GM15510 (cell line): ENCODE measurements at regions not wholly inside any gene's neighbourhood (a gene's known extent, or its start where the extent isn't known, plus 50 kb on each side); places are given as distances from the start of the nearest gene placed in this dataset.

ENCODE experiments used
- POLR2A ChIP-seq: IDR thresholded peaks from 3 replicates; pipeline ENCODE4 v1.6.1; 2011; ENCODE audit warnings: borderline replicate concordance; ENCODE audit not compliant: insufficient read length; ENCODE audit errors: extremely low read depth

DNA sequence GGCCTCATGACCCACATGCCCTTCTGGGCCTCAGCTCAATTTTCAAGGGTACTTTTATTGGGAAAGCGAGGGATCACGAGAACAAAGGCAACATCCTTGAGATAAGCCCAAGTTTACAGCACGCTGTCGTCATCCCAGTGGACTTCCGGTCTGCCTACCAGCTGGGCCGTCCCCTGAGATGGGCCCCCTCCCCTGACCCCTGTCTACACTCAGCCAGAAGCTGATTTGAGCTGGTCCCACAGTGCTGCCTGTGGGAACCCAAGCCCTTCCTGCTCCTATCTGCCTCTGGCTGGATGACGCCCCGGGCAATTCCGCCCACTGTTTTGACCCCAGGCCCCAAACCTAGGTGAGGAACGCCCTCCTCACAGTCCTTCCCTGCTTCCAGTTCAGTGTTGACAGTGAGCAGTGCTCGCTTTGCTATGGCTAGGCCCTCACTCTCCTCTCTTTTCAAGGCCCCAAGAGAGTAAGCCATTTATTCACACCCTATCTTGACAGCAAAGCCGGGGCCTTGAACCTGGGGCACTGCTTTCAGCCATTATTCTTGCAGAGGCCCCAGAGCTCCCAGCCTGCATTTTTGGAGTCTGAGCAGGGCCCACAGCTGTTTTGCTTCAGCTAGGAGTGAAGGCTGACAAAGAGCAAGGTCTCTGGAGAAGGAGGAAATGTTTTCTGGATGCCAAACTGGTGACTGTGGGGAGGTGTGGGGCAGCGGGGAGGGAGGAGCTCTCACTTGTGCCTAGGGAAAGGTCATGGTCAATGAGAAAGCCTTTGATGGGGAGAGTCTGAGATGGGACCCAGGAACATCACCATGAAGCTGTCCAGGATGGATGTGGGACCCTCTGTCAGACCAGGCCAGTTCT lies 164.6 kb upstream of the BCOR start:
- TF ChIP-seq POLR2A = no peak

- TF ChIP-seq POLR2A = no peak
Observed at GRCh38 chrX:40261833-40262156, 164.0 kb upstream of the BCOR start.

DNA sequence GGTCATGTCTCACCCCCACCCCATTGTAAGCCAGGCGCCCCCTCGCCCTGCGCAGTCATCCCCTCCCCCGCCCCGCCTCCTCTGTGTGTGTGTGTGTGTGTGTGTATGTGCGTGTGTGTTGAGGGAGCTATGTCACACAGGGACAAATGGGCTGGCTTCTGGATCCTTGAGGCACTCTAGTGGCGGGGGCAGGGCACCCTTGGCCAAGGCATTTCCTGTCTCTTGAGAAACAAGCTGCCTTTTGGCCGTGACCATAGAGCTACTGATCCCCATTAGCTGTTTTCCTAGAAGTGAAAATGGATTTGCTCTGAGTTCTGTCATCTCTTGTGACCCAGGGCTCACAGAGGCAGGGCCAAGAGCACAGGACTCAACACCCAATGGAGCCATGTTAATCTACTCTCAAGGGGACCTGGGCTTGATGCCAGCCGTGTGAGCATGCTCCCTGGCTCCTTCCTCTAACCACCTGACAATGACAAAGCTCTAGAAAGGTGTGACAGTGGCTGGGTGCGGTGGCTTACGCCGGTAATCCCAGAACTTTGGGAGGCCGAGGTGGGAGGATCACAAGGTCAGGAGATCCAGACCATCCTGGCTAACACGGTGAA lies 162.5 kb upstream of the BCOR start:
- no peak for TF ChIP-seq POLR2A

- no peak for TF ChIP-seq POLR2A
Observed at GRCh38 chrX:40258909-40259308, 161.2 kb upstream of the BCOR start.

DNA sequence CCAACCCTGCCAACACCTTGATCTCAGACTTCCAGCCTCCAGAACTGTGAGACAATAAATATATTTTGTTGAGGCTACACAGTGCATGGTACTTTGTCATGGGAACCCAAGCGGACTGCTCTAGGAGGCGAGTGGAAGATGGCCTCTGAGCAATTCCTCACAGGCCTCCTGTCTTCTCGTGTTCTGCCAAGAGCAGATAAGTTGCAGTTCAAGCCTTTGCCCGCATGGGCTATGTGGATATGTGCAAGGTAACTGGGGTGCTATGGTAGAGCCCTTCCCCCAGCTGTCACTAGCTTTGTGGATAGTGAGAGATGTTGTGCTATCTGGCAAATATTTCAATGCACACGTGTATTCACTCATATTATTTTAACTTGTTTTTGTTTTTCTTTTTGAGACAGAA lies 156.0 kb upstream of the BCOR start:
- TF ChIP-seq POLR2A = no peak

DNA sequence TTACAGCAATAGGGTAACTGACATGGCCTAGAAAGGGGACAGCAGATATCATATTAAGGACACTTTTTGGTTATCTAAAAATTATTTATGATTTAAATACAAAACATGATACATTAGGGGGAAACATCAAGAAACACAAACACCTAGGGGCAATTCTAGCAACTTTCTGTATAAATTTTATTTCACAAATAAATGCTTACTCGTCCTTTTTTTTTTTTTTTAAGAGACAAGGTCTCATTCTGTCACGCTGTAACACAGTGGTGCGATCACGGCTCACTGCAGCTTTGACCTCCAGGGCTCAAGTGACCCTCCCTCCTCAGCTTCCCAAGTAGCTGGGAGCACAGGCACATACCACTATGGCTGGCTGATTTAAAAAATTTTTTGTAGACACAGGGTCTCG lies 151.8 kb upstream of the BCOR start:
- TF ChIP-seq POLR2A = no peak

- TF ChIP-seq POLR2A = no peak
Observed at GRCh38 chrX:40248822-40249221, 151.1 kb upstream of the BCOR start.

DNA sequence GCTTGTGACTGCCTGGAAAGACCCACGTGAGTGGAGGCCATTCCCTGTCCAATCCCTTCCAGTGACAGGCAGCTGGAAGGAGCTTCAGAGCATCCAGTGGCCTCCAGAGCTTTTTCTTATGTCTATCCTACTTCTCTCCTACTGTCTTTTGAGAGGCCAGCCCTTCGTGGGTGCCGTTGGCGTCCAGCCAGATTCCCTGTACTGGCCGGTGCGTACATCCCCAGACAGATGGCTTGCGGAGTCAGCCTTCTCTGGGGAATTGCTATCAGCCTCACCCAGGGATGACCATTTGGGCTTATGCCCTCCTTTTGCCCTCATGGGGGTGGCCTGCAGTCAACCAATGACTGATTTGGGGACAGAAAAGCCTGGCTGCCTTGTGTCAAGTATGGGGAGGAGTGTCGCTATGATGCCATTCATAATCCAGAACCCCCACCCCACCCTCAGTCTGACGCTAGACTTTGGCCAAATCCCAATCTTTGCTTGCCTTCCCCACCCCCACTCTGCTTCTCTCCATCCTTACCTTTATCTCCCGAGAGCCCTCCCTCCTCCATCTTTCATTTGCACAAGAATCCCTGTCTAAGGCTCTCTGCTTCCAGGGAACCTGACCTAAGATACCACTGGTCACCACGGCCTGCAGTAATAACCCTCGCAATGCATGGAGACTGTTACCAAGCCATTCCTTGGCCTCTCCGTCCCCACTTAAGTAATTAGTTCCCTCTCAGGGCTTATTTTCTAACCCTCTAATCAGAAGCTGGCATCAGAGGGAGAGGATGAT lies 150.3 kb upstream of the BCOR start:
- TF ChIP-seq POLR2A = no peak

DNA sequence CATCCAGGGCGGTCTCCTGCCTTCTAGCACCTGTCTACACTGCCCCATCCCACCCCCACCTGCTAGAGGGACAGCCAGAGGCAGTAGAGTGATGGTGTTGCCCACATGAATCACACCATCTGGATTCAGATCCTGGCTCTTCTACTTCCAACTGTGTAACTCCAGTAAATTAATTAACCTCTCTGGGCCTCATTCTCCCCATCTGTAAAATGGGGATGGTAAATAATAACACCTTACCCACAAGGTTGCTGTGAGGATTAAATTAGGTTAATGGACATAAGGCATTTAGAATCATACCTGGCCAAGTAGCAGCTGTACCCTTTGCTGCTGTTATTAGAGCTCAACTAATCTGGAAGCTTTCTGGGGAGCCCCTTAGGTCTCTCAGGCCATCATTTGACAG lies 149.6 kb upstream of the BCOR start:
- TF ChIP-seq POLR2A = no peak

GRCh38 chrX:40245488-40246071 lies 147.8 kb upstream of the BCOR start:
- TF ChIP-seq POLR2A = no peak

DNA sequence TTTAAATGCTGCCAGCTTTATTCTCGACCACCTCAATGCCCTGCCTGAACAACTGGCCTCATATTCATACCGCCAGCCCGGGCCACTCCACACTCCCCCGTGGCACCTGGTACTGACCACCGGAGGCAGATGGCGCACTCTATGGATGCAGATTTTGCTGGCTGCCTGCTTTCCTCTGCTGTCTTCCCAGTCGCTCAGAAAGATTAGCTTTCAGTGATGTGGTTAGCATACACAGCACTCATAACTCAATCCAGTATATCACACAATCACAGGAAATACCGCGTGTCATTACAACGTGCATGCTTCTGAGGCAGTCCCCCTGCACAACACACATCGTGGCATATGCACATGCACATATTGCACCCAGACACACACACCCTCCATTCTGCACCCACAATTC lies 147.2 kb upstream of the BCOR start:
- TF ChIP-seq POLR2A = no peak

GRCh38 chrX:40243755-40244515 lies 146.2 kb upstream of the BCOR start:
- no peak for TF ChIP-seq POLR2A

- no peak for TF ChIP-seq POLR2A
Observed at GRCh38 chrX:40240844-40241243, 143.1 kb upstream of the BCOR start.

GRCh38 chrX:40237731-40238178 lies 140.0 kb upstream of the BCOR start:
- TF ChIP-seq POLR2A = no peak
